ENCODE measurements at regions not wholly inside any gene's neighbourhood (a gene's known extent, or its start where the extent isn't known, plus 50 kb on each side); places are given as distances from the start of the nearest gene placed in this dataset.

DNA sequence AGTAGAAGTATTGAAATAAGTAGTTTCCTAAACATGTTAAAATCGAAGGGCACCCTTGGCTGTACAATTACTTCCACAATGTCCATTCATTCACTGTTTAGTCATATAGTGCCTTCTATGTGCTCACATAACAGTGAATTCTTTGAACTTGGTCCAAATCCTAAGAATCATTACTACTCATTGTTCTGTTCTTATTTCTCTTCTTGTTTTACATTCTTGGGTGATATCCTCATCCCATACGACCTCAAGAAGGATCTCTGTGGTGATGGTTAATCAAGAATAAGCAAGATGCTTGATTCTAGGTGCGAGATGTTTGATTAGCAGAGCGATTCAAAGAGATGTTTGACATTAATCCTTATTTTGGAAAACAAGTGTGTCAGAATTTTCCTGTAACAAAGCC lies 667.4 kb upstream of the ZP4 start:
- Mint-ChIP-seq H3K36me3 (no peaks in the 10 kb centered on the region), H3K27me3 (no peaks in the 10 kb centered on the region), H3K9me3 (peaks cover 7% of the 10 kb centered on the region), H3K27ac (no peak overlapping the region), H3K4me1 (ENCODE audit: low read depth) (no peaks in the 10 kb centered on the region), H3K4me3 (no peak overlapping the region)
- intact Hi-C loops (cut with micrococcal nuclease), result no loop called here
- CTCF ChIA-PET, result no interaction called here
- no peak for DNase-seq
- POLR2A ChIA-PET, result no interaction called here

DNA sequence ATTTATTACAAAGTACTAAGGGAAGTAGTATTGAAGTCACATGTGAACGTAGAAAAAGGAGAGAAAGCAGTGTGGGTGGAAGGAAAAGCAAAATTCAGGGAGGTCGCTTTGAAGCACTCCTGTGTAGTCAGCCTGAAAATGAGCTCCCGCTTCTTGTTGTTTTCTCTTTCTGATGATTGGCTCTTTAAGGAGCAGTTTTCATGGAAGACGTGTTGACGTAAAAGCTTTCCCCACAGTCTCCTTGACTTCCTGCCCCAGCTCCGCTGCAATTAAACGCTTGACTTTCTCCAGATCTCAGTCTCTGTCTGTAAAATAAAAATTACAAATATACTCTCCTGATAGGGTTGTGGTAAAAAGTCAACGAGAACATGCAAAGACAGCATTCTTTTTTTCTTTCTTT lies 661.5 kb upstream of the ZP4 start:
- no peak for DNase-seq
- CTCF ChIA-PET, result no interaction called here
- Mint-ChIP-seq H3K4me3 (no peak overlapping the region), H3K4me1 (ENCODE audit: low read depth) (no peaks in the 10 kb centered on the region), H3K27me3 (no peaks in the 10 kb centered on the region), H3K9me3 (peaks cover 12% of the 10 kb centered on the region), H3K27ac (no peak overlapping the region), H3K36me3 (no peaks in the 10 kb centered on the region)
- intact Hi-C loops (cut with micrococcal nuclease), result no loop called here
- POLR2A ChIA-PET, result no interaction called here

DNA sequence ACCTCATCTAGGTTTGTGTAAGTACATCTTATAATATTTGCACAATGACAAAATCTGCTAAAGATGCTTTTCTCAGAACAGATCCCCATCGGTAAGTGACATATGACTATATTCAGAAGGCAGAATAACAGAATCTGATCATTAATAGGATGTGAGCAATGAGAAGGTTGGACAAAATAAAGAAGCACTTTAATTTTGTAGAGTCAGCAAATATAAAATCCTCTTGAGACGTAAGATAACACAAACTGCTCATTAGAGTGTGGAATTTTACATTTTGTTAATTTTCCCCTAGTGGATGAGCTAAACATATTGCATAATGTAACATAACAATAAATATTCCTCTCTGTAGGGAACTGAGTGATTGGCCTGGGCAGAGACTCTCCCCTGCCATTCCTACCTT lies 658.4 kb upstream of the ZP4 start:
- ChIA-PET POLR2A (no interaction called here), CTCF (no interaction called here)
- H3K4me1 Mint-ChIP-seq (ENCODE audit: low read depth), result no peaks in the 10 kb centered on the region
- no peak for DNase-seq
- no peak overlapping the region for H3K4me3 Mint-ChIP-seq
- H3K9me3 Mint-ChIP-seq, result peaks cover 16% of the 10 kb centered on the region
- no peaks in the 10 kb centered on the region for H3K27me3 Mint-ChIP-seq
- H3K27ac Mint-ChIP-seq, result no peak overlapping the region
- intact Hi-C loops (cut with micrococcal nuclease), result no loop called here
- no peaks in the 10 kb centered on the region for H3K36me3 Mint-ChIP-seq

DNA sequence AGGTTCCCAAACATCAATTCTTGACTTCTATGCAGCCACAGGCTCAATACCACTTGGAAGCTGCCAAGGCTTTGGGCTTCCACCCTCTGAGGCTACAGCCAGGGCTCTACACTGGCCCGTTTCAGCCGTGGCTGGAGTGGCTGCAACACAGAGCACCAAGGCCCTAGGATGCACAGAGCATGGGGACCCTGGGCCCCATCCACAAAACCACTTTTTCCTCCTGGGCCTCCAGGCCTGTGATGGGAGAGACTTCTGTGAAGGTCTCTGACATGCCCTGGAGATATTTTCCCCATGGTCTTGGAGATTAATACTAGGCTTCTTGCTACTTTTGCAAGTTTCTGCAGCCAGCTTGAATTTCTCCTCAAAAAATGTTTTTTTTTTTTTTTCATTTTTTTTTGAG lies 655.4 kb upstream of the ZP4 start:
- POLR2A ChIA-PET, result no interaction called here
- Mint-ChIP-seq H3K4me3 (no peak overlapping the region), H3K27me3 (no peaks in the 10 kb centered on the region)

DNA sequence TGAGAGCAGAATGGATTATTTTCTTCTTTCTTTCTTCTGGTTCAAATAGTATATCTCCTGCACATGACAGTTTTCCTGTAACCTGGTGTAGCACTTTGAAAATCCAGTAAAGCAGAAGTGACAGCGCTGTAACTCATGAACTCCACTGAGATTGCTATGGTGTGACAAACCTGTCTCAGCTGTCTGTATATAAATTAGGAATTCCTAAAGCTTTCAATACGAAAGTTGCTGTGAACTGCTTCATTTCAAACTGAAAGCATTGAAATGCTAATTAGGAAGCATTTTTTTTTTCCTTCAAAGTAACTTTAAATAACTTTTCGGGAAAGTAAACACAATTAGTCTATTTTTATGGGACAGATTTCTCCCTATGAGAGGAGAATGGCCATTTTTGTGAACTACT lies 646.9 kb upstream of the ZP4 start:
- H3K4me1 Mint-ChIP-seq (ENCODE audit: low read depth), result no peaks in the 10 kb centered on the region

More for the DNA sequence above, 655.4 kb upstream of the ZP4 start:
- intact Hi-C loops (cut with micrococcal nuclease), result no loop called here
- DNase-seq, result no peak
- no peak overlapping the region for H3K27ac Mint-ChIP-seq
- H3K9me3 Mint-ChIP-seq, result peaks cover 12% of the 10 kb centered on the region
- H3K4me1 Mint-ChIP-seq (ENCODE audit: low read depth), result no peaks in the 10 kb centered on the region
- CTCF ChIA-PET, result no interaction called here
- H3K36me3 Mint-ChIP-seq, result no peaks in the 10 kb centered on the region

DNA sequence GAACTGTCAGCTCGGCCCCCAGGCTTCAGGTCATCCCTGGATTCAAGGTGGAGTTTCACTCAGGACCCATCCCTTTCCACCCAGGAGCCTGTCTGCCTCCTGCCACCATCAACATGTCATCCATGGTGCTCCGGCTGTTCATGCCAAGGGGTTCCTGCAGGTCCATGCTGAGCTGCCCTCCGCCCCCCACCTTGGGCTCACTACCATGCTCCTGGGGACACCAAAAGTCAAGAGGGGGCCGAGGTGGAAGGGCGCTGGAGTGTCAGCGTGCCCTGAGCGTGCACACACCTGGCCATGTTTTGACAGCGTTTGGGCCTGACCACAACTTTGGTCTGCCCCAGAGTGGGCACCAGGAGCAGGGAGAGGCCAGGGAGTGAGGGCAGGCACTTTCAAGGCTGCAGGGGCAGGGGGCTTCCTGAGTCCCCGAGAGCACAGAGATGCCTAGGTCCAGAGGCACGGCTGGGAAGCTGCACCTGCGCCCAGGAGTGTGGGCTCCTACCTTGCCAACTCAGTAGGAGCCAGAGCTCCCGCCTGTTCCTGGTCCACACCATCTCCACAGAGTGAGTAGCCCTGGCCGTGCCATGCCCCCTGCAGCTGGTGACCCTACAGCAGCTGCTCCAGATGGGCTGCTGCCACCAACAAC lies 639.6 kb upstream of the ZP4 start:
- H3K4me1 Mint-ChIP-seq (ENCODE audit: low read depth), result no peaks in the 10 kb centered on the region
- H3K36me3 Mint-ChIP-seq, result no peaks in the 10 kb centered on the region
- CTCF ChIA-PET, result no interaction called here
- intact Hi-C loops (cut with micrococcal nuclease), result no loop called here
- H3K27me3 Mint-ChIP-seq, result no peaks in the 10 kb centered on the region
- POLR2A ChIA-PET, result no interaction called here
- no peak overlapping the region for H3K27ac Mint-ChIP-seq
- H3K9me3 Mint-ChIP-seq, result peaks cover 5% of the 10 kb centered on the region
- H3K4me3 Mint-ChIP-seq, result no peak overlapping the region
- DNase-seq, result no peak

More for the DNA sequence above, 646.9 kb upstream of the ZP4 start:
- Mint-ChIP-seq H3K27me3 (no peaks in the 10 kb centered on the region), H3K9me3 (peaks cover 11% of the 10 kb centered on the region), H3K36me3 (no peaks in the 10 kb centered on the region), H3K27ac (no peak overlapping the region), H3K4me3 (no peak overlapping the region)
- ChIA-PET POLR2A (no interaction called here), CTCF (no interaction called here)
- DNase-seq, result no peak
- intact Hi-C loops (cut with micrococcal nuclease), result no loop called here

DNA sequence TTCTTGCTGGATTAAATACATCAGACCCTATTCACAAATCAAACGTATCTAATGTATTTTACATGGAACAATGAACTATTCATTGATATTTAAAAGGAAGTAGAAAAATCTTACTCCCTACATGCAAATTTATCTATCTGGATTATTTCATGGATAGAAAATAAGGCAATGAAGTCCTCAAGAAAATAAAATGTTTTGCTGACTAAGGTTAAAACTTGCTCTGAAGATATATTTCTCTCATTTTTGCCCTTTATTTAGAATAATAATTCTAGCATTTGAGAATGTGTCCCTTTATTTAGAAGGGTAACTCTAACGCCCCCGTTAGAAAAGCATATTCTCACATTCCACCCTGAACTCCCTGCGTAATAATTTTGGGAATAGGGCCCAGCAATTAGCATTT lies 627.0 kb upstream of the ZP4 start:
- intact Hi-C loops (cut with micrococcal nuclease), result no loop called here
- no peak overlapping the region for H3K4me3 Mint-ChIP-seq
- H3K9me3 Mint-ChIP-seq, result peaks cover 27% of the 10 kb centered on the region
- no peak overlapping the region for H3K27ac Mint-ChIP-seq
- no peaks in the 10 kb centered on the region for H3K36me3 Mint-ChIP-seq
- no peaks in the 10 kb centered on the region for H3K27me3 Mint-ChIP-seq
- ChIA-PET CTCF (no interaction called here), POLR2A (no interaction called here)
- DNase-seq, result no peak
- no peaks in the 10 kb centered on the region for H3K4me1 Mint-ChIP-seq (ENCODE audit: low read depth)

DNA sequence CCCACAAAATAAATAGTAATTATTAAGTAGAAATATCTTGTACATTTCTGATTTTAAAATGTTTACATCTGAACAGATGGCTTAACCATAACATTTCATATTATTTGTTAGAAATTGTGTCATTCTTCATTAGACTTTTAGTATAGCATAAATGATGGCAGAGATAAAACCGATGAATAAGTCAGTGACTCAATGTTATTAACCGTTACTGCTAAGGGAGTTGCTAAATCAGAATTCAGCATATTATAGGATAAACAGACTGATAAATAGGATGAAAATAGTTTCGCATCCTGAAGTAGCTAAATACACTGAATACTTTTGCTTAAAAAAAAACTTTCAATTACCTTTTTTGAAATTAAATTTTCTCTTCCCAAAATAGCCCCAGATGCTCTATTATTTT lies 610.6 kb upstream of the ZP4 start:
- no peak for DNase-seq
- no peaks in the 10 kb centered on the region for H3K36me3 Mint-ChIP-seq
- no peak overlapping the region for H3K27ac Mint-ChIP-seq
- ChIA-PET CTCF (no interaction called here), POLR2A (no interaction called here)
- intact Hi-C loops (cut with micrococcal nuclease), result no loop called here
- peaks cover 9% of the 10 kb centered on the region for H3K9me3 Mint-ChIP-seq
- no peaks in the 10 kb centered on the region for H3K4me1 Mint-ChIP-seq (ENCODE audit: low read depth)
- no peaks in the 10 kb centered on the region for H3K27me3 Mint-ChIP-seq
- no peak overlapping the region for H3K4me3 Mint-ChIP-seq

DNA sequence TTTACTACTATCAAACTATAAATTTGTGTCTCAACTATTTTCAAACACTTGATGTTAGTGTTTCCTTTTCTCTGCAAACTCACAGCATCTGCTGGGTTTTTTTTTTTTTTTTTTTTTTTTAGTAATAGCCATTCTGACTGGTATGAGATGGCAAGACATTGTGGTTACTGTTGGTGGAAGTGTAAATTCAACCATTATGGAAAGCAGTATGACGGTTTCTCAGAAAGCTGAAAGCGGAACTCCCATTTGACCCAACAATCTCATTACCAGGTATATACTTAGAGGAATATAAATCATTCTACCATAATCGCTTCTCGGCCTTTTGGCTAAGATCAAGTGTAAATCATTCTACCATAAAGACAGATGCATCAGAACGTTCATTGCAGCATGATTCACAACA lies 608.3 kb upstream of the ZP4 start:
- POLR2A ChIA-PET, result no interaction called here
- no peak for DNase-seq
- no peak overlapping the region for H3K27ac Mint-ChIP-seq
- no peak overlapping the region for H3K4me3 Mint-ChIP-seq
- H3K4me1 Mint-ChIP-seq (ENCODE audit: low read depth), result no peaks in the 10 kb centered on the region
- H3K27me3 Mint-ChIP-seq, result no peaks in the 10 kb centered on the region
- H3K9me3 Mint-ChIP-seq, result peaks cover 9% of the 10 kb centered on the region
- intact Hi-C loops (cut with micrococcal nuclease), result no loop called here
- CTCF ChIA-PET, result no interaction called here
- no peaks in the 10 kb centered on the region for H3K36me3 Mint-ChIP-seq

DNA sequence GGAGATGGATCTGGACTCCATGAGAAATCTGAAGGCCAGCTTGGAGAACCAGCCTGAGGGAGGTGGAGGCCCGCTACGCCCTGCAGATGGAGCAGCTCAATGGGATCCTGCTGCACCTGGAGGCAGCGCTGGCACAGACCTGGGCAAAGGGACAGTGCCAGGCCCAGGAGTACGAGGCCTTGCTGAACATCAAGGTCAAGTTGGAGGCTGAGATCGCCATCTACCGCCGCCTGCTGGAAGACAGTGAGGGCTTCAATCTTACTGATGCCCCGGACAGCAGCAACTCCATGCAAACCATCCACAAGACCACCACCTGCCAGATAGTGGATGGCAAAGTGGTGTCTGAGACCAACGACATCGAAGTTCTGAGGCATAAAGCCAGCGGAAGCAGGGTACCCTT lies 601.5 kb upstream of the ZP4 start:
- ChIA-PET POLR2A (no interaction called here), CTCF (no interaction called here)
- DNase-seq, result no peak
- intact Hi-C loops (cut with micrococcal nuclease), result no loop called here
- no peaks in the 10 kb centered on the region for H3K27me3 Mint-ChIP-seq
- peaks cover 5% of the 10 kb centered on the region for H3K9me3 Mint-ChIP-seq
- no peaks in the 10 kb centered on the region for H3K4me1 Mint-ChIP-seq (ENCODE audit: low read depth)
- H3K36me3 Mint-ChIP-seq, result no peaks in the 10 kb centered on the region
- no peak overlapping the region for H3K4me3 Mint-ChIP-seq
- no peak overlapping the region for H3K27ac Mint-ChIP-seq

DNA sequence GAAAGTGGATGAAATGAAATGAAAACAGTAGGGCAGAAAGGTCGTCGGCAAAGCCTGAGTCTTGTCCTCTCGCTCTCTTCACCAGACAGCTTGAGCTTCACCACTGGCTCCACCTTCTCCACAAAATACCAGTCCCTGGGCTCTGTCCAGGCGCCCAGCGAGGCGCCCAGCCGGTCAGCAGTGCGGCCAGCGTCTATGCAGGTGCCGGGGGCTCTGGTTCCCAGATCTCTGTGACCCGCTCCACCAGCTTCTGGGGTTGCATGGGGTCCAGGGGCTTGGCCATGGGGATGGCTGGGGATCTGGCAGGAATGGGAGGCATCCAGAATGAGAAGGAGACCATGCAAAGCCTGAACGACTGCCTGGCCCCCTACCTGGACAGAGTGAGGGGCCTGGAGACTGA lies 600.5 kb upstream of the ZP4 start:
- no peaks in the 10 kb centered on the region for H3K27me3 Mint-ChIP-seq
- CTCF ChIA-PET, result no interaction called here
- intact Hi-C loops (cut with micrococcal nuclease), result no loop called here

DNA sequence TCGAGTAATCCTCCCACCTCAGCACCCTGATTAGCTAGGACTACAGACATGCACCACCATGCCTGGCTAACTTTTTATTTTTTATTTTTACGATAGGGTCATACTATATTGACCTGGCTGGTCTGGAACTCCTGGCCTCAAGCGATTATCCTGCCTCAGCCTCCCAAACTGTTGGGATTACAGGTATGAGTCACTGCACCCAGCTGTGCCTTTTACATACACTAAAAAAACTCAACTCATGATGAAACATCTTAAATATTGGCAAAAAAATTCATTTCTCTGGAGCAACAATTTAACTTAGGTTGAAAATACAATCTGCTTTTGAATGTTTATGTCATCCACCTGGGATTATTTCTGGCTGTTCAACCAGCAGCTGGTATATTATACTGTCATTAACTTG lies 598.3 kb upstream of the ZP4 start:
- H3K27me3 Mint-ChIP-seq, result no peaks in the 10 kb centered on the region
- H3K4me1 Mint-ChIP-seq (ENCODE audit: low read depth), result no peaks in the 10 kb centered on the region
- peaks cover 10% of the 10 kb centered on the region for H3K9me3 Mint-ChIP-seq
- no peak overlapping the region for H3K27ac Mint-ChIP-seq
- H3K4me3 Mint-ChIP-seq, result no peak overlapping the region
- H3K36me3 Mint-ChIP-seq, result no peaks in the 10 kb centered on the region
- ChIA-PET POLR2A (no interaction called here), CTCF (interaction anchor here (0.7 kb wide), 1 partner anchor 782 kb away, joined by 3 read pairs; no protein-coding TSS in a partner anchor)
- intact Hi-C loops (cut with micrococcal nuclease), result no loop called here
- DNase-seq, result no peak

More for the DNA sequence above, 600.5 kb upstream of the ZP4 start:
- H3K9me3 Mint-ChIP-seq, result peaks cover 10% of the 10 kb centered on the region
- no peaks in the 10 kb centered on the region for H3K4me1 Mint-ChIP-seq (ENCODE audit: low read depth)
- H3K4me3 Mint-ChIP-seq, result no peak overlapping the region
- POLR2A ChIA-PET, result no interaction called here
- H3K27ac Mint-ChIP-seq, result no peak overlapping the region
- DNase-seq, result no peak
- no peaks in the 10 kb centered on the region for H3K36me3 Mint-ChIP-seq

DNA sequence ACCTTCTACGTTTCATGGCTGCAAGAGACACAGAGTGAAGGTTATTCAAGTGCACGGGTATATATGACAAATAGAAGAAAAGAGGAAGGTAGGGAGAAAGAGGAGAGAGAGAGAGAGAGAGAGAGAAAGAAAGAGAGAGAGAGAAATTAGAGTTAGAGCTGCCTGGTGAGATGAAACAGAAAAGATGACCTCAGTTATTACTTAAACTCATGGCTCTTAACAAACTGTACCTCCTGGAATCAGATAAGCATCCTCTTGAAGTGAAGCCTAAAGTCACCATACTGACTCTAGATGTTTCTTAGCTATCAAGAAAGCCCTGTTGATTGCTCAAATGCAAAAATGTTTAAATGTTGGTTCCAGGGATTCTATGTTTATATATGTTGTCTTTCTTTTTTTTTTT lies 597.7 kb upstream of the ZP4 start:
- no peaks in the 10 kb centered on the region for H3K27me3 Mint-ChIP-seq
- no peak overlapping the region for H3K4me3 Mint-ChIP-seq
- H3K9me3 Mint-ChIP-seq, result peaks cover 10% of the 10 kb centered on the region
- no peak overlapping the region for H3K27ac Mint-ChIP-seq
- intact Hi-C loops (cut with micrococcal nuclease), result no loop called here
- ChIA-PET CTCF (interaction anchor here (0.7 kb wide), 1 partner anchor 783 kb away, joined by 3 read pairs; no protein-coding TSS in a partner anchor), POLR2A (no interaction called here)
- DNase-seq, result no peak
- no peaks in the 10 kb centered on the region for H3K36me3 Mint-ChIP-seq
- no peaks in the 10 kb centered on the region for H3K4me1 Mint-ChIP-seq (ENCODE audit: low read depth)

DNA sequence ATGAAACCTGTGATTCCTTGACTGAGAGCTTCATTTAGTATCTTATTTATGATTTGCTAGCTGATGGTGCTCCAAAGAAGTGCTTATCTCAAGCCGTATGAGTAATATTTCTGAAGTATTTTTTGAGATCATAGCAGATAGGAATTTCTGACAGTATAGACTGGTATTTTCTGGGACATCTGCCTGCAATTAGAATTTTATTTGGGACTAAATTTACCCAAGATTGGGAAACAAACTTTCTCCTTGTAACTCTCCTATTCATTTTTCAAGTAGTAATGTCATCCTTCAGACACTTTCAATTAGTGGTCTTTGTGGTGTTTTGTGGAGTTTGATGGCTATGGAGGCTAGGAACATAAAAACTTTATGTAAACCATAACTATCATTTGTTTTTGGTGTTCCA lies 597.2 kb upstream of the ZP4 start:
- ChIA-PET POLR2A (no interaction called here), CTCF (no interaction called here)
- no peaks in the 10 kb centered on the region for H3K4me1 Mint-ChIP-seq (ENCODE audit: low read depth)
- peaks cover 10% of the 10 kb centered on the region for H3K9me3 Mint-ChIP-seq
- H3K36me3 Mint-ChIP-seq, result no peaks in the 10 kb centered on the region
- H3K27ac Mint-ChIP-seq, result no peak overlapping the region
- H3K4me3 Mint-ChIP-seq, result no peak overlapping the region
- intact Hi-C loops (cut with micrococcal nuclease), result no loop called here
- no peak for DNase-seq
- no peaks in the 10 kb centered on the region for H3K27me3 Mint-ChIP-seq
